RPMI7951 (cell line): ENCODE measurements at regions not wholly inside any gene's neighbourhood (a gene's known extent, or its start where the extent isn't known, plus 50 kb on each side); places are given as distances from the start of the nearest gene placed in this dataset.

Experiments used
- DNase-seq: peaks from one replicate; pipeline ENCODE4 v3.0.0-alpha.2; 2012; ENCODE audit warnings: low read depth

- DNase-seq, result no peak
Measured at GRCh38 chr4:14615671-14616070, 386.6 kb upstream of the CPEB2 start.

- DNase-seq, result no peak
Measured at GRCh38 chr4:14620567-14621141, 381.6 kb upstream of the CPEB2 start.

- DNase-seq, result no peak
Measured at GRCh38 chr4:14621731-14622463, 380.4 kb upstream of the CPEB2 start.

GRCh38 chr4:14627038-14627437, 375.2 kb upstream of the CPEB2 start:
- no peak for DNase-seq

GRCh38 chr4:14631806-14632440, 370.4 kb upstream of the CPEB2 start:
- DNase-seq, result no peak

- DNase-seq, result no peak
Measured at GRCh38 chr4:14636563-14636962, 365.7 kb upstream of the CPEB2 start.

- no peak for DNase-seq
Measured at GRCh38 chr4:14640476-14640875, 361.8 kb upstream of the CPEB2 start.

GRCh38 chr4:14641871-14642270, 360.4 kb upstream of the CPEB2 start:
- no peak for DNase-seq

- no peak for DNase-seq
Measured at GRCh38 chr4:14644580-14645282, 357.6 kb upstream of the CPEB2 start.

GRCh38 chr4:14646831-14647230, 355.4 kb upstream of the CPEB2 start:
- DNase-seq, result peak; percentile 60

- peak; percentile 10 for DNase-seq
Measured at GRCh38 chr4:14650127-14650526, 352.2 kb upstream of the CPEB2 start.

- DNase-seq, result no peak
Measured at GRCh38 chr4:14652522-14652921, 349.8 kb upstream of the CPEB2 start.

GRCh38 chr4:14653338-14653737, 348.9 kb upstream of the CPEB2 start:
- no peak for DNase-seq

- DNase-seq, result no peak
Measured at GRCh38 chr4:14659286-14659685, 343.0 kb upstream of the CPEB2 start.

GRCh38 chr4:14667624-14668151, 334.6 kb upstream of the CPEB2 start:
- DNase-seq, result no peak

GRCh38 chr4:14668296-14668695, 334.0 kb upstream of the CPEB2 start:
- no peak for DNase-seq

- DNase-seq, result no peak
Measured at GRCh38 chr4:14669371-14669770, 332.9 kb upstream of the CPEB2 start.

GRCh38 chr4:14671146-14671545, 331.1 kb upstream of the CPEB2 start:
- DNase-seq, result no peak

- no peak for DNase-seq
Measured at GRCh38 chr4:14675279-14675985, 326.8 kb upstream of the CPEB2 start.

- DNase-seq, result no peak
Measured at GRCh38 chr4:14679906-14680305, 322.4 kb upstream of the CPEB2 start.

GRCh38 chr4:14681330-14681729, 321.0 kb upstream of the CPEB2 start:
- DNase-seq, result no peak

GRCh38 chr4:14693728-14694127, 308.6 kb upstream of the CPEB2 start:
- no peak for DNase-seq
